HUDEP-2 (cell line): ENCODE measurements at regions not wholly inside any gene's neighbourhood (a gene's known extent, or its start where the extent isn't known, plus 50 kb on each side); places are given as distances from the start of the nearest gene placed in this dataset.
"Not testable (repeated sequence)": the region's sequence is repeated elsewhere in the genome, so short reads cannot be mapped to it uniquely, and the experiment has no call there.

Experiments used
- DNase-seq, 76 experiments: peaks; one replicate each; lab custom pipeline; 2025; ENCODE audit not compliant: unreplicated experiment in 76 of 76; lab: John Stamatoyannopoulos, UW

DNA sequence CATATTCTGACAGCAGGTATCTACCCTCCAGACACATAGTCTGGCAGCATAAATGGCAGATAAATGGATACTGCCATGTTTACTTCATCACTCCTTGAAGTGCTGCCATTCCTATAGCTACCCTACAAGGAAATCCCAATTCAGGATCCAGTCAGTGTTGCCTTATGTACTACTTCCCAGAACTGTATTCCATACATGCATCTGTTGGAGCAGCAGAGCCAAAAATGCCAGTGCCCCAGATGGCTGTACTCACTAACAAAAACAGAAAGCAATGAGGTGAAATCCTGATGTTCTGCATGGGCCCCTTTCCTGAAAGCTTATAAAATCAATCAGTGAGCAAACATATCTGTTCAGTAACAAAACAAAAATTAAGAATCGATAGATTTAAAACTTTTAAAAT is 490.0 kb upstream of the COX7C start:
- no peak for DNase-seq

DNA sequence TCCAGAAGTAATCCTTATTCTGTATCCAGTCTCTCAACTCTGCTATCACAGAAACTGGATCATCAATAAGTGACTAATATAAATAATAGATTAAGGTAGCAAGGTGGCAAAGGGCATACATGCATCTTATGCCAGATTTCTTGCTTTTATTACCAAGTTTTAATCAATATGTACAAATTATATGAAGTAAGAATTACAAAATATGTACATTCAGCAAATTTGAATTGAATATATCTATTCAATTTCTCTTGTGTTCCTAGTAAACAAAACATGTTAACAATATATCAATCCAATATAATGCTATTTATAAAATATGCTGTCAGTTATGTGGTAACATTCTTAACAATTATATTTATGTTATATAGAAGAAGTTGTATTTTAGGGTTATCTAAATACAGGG is 488.7 kb upstream of the COX7C start:
- DNase-seq = no peak

DNA sequence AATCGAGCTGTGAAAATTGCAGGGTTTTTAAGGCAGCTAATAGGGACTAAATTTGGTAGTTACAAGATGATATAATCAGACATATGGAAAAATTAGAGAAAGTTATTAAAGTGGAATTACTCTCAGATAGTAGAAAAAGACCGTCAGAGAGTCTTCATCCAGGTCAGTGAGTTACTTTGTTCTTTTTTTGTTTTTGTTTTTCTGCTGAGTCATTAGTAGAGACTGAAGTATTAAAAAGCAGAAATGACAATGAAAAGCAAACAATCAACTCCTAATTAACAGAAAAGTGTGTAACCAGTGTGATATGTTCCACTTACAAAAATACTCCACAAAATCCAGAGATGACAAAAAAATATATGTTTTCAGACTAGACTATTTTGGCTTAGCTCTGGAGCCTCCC is 480.4 kb upstream of the COX7C start:
- no peak for DNase-seq

DNA sequence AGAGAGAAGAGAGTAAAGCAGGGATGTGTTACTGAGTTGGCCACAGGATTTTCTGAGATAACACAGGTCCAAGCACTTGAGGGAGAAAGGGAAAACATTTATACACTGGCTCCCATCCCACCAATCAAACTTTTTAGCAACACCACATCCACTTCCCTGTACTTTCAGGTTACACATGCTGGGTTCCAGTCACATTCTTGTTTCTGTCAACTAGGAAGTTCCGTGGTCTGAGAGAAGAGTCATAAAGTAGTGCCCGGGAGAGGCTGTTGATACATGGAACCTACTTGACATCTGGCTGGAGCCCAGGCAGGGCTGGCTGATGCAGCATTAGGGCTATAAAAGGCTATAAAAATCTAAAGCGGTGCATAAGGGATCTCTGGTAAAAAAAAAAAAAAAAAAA is 473.9 kb upstream of the COX7C start:
- DNase-seq = no peak

DNA sequence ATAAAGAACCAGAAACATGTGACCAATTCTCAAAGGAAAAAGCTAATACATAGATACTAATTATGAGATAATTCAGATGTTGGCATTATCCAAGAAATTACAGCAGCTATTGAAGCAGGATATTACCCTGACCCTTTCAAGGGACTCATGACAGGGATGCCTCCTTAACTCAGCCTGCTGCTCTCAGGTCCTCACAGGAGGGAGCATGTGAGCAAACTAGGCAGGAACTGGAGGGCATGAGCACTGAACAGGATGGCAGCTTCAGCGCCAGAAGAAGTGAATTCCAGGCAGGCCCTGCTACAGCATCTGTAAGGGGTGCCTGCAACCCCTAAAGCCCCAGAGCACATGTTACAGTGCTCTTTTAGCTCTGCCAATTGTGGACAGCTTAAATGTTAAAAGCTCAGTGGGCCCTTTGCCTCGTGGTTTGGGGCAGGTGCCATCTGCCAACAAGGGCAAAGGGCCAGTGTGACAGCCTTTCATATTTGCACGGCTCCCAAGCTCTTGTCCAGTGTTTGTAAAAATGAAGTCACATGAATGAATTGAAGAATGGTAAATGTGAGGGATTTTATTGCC is 464.7 kb upstream of the COX7C start:
- no peak for DNase-seq

GRCh38 chr5:86155796-86156195 is 461.9 kb upstream of the COX7C start:
- no peak for DNase-seq

- no peak for DNase-seq
These were observed 447.5 kb upstream of the COX7C start for GRCh38 chr5:86170194-86170593.

GRCh38 chr5:86175224-86175623 is 442.5 kb upstream of the COX7C start:
- peak in 3 of 76 experiments; percentile 6 to 25 (median 25) for DNase-seq

DNA sequence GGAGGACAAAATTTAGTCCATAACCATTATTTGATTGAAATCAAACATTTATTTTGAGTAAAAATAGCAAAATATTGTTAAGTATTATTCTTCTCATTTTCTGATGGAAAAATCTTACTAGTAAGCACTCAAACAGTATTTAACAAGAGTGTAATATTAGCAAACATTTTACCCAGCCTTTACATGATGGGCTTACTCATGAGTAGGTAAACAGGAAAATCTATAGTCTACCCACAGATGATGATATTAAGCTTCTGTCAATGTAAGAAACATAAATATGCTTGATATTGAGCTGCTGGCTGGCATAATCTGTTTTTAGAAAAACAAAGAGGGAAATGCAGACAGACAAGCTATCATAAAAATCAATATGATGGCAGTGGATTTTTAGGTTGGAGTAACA is 418.5 kb upstream of the COX7C start:
- DNase-seq = no peak

- DNase-seq = no peak
These were observed 389.6 kb upstream of the COX7C start for GRCh38 chr5:86228147-86228546.

GRCh38 chr5:86232246-86232645 is 385.5 kb upstream of the COX7C start:
- DNase-seq = no peak

DNA sequence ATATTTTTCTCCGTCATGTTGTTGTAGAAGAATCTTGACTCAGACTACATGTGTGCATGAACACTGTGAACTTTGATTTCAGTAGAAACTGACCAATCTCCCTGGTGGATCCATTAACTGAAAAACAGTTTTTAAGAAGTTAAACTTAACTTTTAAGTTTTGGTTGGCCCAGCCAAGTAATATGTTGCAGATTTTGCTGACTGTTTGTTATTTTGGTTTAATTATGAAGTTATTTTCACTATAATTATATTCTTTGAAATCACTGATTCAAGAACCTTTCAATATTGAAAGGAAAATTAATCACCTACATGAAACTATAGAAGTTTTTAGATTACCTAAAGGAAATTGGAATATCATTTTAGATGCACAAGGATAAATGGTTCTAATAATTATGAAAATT is 373.6 kb upstream of the COX7C start:
- no peak for DNase-seq

DNA sequence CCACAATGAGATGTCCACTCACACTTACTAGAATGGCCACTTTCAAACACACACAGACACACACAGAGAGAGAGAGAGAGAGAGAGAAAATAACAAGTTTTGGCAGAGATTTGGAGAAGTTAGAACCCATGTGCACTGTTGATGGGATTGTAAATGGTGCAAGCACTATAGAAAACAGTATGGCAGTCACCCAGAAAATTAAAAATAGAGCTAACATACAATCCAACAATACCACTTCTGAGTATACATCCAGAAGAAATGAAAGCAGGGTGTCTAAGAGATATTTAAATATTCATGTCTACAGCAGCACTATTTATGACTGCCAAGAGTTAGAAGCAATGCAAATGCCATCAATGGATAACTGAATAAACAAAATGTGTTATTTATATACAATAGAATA is 359.9 kb upstream of the COX7C start:
- no peak for DNase-seq

DNA sequence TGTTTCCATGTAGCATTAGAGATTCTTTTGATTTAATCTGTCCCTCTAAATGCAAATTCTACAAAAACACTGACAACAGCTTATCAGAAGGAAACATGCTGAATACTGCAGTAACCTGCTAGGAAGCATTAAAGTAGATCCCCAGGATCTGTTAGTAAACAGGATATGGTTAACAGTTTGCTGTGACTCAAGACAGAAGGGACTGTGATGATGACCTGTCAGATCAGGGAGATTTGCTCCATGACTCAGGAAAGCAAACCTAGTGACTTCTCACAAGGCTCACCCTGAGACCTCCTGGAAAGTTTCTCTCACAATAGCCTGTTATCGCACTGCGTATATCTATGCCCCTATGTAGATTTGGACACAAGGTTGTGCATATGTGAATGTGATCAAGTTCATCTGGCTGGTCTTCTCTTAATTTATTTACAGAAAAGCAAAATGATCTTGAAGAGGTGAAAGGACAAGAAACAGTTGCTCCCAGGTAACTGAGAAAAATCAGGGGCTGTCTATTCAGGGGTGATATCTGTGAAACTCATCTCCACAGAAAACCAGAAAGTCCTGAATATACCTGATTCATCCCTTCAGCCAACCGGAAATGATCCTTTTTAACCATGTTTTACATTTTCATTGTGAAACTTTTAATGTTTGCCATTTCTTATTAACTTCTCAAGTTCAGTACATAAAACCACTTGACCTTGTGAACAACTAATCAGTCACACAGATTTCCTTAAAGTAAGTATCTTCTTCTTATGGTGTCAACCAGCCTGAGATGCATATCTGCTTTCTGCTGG is 333.1 kb upstream of the COX7C start:
- not testable (repeated sequence) for DNase-seq

DNA sequence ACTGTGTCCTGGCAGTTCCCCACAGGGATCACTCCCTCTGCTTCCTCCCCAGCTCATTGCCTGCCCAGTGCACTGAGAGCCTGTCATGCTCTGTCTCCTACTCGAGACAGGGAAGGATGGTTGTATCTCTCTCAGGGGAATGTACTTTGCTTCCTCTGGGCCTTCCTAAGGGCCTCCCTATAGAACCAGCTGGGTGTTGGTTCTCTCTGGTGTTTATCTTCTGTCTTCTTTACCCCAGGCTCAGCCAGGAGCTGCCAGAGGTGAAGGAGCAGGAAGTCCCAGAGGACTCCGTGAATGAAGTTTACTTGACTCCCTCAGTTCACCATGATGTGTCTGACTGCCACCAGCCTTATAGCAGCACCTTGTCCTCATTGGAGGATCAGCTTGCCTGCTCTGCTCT is 330.3 kb upstream of the COX7C start:
- DNase-seq = not testable (repeated sequence)

DNA sequence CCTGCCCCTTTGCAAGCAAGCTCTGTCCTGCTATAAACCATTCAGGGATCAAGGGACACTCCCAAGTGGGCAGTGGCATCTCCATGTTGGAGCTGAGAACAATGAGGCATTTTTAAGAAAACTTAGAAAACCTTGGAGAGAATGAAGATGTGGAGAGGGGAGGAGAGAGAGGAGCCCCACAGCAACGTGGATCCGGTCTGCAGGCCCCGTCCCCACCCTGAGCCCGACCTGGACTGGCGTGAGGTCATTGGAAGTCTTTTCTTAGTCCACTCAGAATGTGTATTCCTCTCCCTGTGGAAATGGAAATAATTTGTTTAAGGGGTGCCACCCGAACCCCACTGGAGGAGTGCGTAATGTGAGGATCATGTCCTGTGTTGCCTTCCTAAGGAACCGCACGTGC is 328.0 kb upstream of the COX7C start:
- DNase-seq = not testable (repeated sequence)

GRCh38 chr5:86292811-86293210 is 324.9 kb upstream of the COX7C start:
- DNase-seq = not testable (repeated sequence)

- DNase-seq = not testable (repeated sequence)
These were observed 315.1 kb upstream of the COX7C start for GRCh38 chr5:86302643-86303042.

GRCh38 chr5:86305050-86305449 is 312.7 kb upstream of the COX7C start:
- peak in 5 of 76 experiments; percentile 1 to 13 (median 3) for DNase-seq

DNA sequence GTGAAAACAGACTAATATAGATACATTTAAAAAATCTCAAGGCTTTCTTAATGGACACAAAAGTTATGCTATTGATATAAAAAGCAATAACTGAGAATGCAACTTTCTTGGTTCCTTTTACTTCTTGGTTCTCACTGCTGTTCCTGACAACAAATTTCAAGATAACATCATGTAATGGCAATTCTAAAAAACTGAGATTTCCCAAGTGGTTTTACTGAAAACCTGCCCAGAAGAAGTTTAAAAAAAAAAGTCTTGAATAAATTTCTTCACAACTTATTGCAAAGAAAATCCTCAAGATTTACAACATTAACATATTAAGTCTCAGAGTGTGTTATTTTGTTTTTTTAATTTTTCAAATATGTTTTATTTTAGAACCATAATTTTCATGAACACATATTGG is 302.8 kb upstream of the COX7C start:
- no peak for DNase-seq

DNA sequence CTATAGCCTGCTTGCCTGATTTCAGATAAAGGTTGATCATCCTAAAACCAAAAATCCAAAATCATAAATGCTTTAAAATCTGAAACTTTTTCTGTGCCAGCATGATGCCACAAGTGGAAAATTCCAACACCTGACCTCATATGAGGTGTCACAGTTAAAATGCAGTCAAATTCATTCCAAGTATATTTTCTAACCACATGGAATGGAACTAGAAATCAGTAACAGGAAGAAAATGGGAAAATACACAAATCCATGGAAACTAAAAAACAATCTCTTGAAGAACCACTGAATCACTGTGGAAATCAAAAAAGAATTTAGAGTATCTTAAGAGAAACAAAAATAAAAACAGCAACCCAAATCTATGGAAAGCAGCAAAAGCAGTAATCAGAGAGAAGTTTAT is 297.5 kb upstream of the COX7C start:
- no peak for DNase-seq

GRCh38 chr5:86329318-86329717 is 288.4 kb upstream of the COX7C start:
- no peak for DNase-seq
